Upper lobe of right lung (tissue), 1 donor: ENCODE measurements at regions not wholly inside any gene's neighbourhood (a gene's known extent, or its start where the extent isn't known, plus 50 kb on each side); places are given as distances from the start of the nearest gene placed in this dataset.

Source experiments
- ATAC-seq: fragments of 200-7000 bp; cut with Tn5 transposase; one replicate; pipeline ENCODE4 v1.9.1; 2020; ENCODE audit warnings: mild to moderate bottlenecking, moderate library complexity
- DNase-seq: peaks from one replicate; pipeline ENCODE4 v3.0.0-alpha.2; 2020
- H3K27ac ChIP-seq: fragments of 200-600 bp; one replicate; pipeline ENCODE4 v1.8.0; 2022
- H3K27me3 ChIP-seq: fragments of 200-600 bp; one replicate; pipeline ENCODE4 v1.8.0; 2022; ENCODE audit warnings: mild to moderate bottlenecking
- H3K36me3 ChIP-seq: fragments of 200-600 bp; one replicate; pipeline ENCODE4 v1.8.0; 2022
- H3K4me1 ChIP-seq: fragments of 200-600 bp; one replicate; pipeline ENCODE4 v1.8.0; 2022
- H3K4me3 ChIP-seq: fragments of 200-600 bp; one replicate; pipeline ENCODE4 v1.8.0; 2022; ENCODE audit warnings: mild to moderate bottlenecking
- H3K9me3 ChIP-seq: fragments of 200-600 bp; one replicate; pipeline ENCODE4 v1.8.0; 2022
- intact Hi-C: fragments of 100-400 bp; cut with DNase I; formaldehyde crosslinking; loops from one replicate; pipeline ENCODE4 v1.11.0; 2022
- TF ChIP-seq, protein P1 (sequence below): fragments of 200-600 bp; IDR thresholded peaks from one replicate; pipeline ENCODE4 v1.8.0; 2022; ENCODE audit warnings: antibody characterized with exemption
- donor health status: DM: no; HTN: yes; CAD: no; lungs with severe emphysema.

- H3K27ac ChIP-seq: no peak overlapping the region
- intact Hi-C loops: no loop called here
- no peaks in the 10 kb centered on the region for H3K36me3 ChIP-seq
- TF ChIP-seq, protein P1, sequence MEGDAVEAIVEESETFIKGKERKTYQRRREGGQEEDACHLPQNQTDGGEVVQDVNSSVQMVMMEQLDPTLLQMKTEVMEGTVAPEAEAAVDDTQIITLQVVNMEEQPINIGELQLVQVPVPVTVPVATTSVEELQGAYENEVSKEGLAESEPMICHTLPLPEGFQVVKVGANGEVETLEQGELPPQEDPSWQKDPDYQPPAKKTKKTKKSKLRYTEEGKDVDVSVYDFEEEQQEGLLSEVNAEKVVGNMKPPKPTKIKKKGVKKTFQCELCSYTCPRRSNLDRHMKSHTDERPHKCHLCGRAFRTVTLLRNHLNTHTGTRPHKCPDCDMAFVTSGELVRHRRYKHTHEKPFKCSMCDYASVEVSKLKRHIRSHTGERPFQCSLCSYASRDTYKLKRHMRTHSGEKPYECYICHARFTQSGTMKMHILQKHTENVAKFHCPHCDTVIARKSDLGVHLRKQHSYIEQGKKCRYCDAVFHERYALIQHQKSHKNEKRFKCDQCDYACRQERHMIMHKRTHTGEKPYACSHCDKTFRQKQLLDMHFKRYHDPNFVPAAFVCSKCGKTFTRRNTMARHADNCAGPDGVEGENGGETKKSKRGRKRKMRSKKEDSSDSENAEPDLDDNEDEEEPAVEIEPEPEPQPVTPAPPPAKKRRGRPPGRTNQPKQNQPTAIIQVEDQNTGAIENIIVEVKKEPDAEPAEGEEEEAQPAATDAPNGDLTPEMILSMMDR: no peak
- no peak for DNase-seq
- H3K4me3 ChIP-seq: no peak overlapping the region
- no peak for ATAC-seq
- H3K27me3 ChIP-seq: no peaks in the 10 kb centered on the region
- H3K9me3 ChIP-seq: no peaks in the 10 kb centered on the region
- no peaks in the 10 kb centered on the region for H3K4me1 ChIP-seq
Measured at GRCh38 chr1:230591678-230592077, 50.6 kb upstream of the COG2 start.

DNA sequence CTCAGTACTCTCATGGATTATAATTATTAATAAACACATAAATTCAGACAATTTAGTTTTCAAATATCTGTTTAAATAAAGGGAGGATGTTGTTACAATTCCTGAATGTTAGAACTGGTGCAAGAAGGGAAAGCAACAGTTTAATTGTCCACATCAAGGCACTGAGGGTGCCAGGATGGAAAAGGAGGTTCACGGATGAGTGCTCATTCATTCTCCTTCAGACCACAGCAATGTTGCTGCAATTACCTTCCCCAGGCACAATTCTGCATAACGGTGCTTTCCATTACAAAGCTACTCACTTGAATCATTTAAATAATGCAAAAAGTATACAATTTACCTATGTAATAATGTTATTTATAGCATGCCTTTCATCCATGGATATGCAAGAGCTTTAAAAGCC is 52.3 kb upstream of the COG2 start:
- TF ChIP-seq, protein P1: no peak
- Histone ChIP-seq H3K4me3 (no peak overlapping the region), H3K9me3 (no peaks in the 10 kb centered on the region), H3K36me3 (no peaks in the 10 kb centered on the region), H3K27me3 (no peaks in the 10 kb centered on the region), H3K27ac (no peak overlapping the region), H3K4me1 (no peaks in the 10 kb centered on the region)
- ATAC-seq (no peak), DNase-seq (no peak)
- intact Hi-C loops: no loop called here

DNA sequence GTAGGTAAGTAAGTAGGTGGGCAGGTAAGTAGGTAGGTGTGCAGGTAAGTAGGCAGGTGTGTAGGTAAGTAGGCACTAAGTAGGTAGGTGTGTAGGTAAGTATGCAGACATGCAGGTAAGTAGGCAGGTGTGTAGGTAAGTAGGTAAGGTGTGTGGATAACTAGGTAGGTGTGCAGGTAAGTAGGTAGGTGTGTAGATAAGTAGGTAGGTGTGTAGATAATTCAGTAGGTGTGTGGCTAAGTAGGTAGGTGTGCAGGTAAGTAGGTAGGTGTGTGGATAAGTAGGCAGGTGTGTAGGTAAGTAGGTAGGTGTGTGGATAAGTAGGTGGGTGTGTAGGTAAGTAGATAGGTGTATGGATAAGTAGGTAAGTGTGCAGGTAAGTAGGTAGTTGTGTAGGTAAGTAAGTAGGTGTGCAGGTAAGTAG is 53.9 kb upstream of the COG2 start:
- TF ChIP-seq, protein P1: no peak
- ATAC-seq (no peak), DNase-seq (no peak)
- intact Hi-C loops: no loop called here
- Histone ChIP-seq H3K36me3 (no peaks in the 10 kb centered on the region), H3K4me1 (no peaks in the 10 kb centered on the region), H3K4me3 (no peak overlapping the region), H3K9me3 (no peaks in the 10 kb centered on the region), H3K27ac (no peak overlapping the region), H3K27me3 (no peaks in the 10 kb centered on the region)

DNA sequence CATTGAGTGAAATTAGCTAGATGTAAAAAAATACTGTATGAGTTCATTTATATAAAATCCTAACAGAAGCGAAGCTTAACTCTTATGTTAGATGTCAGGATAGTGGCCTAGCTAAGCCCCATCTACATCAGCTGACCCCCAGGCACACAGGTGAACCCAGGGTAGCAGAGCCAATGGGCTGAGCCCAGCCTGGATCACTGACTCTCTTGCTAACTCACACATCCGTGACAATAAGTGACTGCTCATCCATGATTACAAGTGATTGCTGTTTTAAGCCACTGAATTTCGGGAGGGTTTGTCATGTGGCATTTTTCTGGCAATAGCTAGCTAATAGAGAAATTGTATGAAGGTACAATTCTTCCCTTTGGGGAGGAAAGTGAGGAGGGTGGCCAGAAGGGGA is 55.2 kb upstream of the COG2 start:
- H3K9me3 ChIP-seq: no peaks in the 10 kb centered on the region
- TF ChIP-seq, protein P1: no peak
- H3K27ac ChIP-seq: no peak overlapping the region
- no peaks in the 10 kb centered on the region for H3K36me3 ChIP-seq
- ATAC-seq: no peak
- DNase-seq: no peak
- intact Hi-C loops: no loop called here
- H3K4me1 ChIP-seq: no peaks in the 10 kb centered on the region
- no peak overlapping the region for H3K4me3 ChIP-seq
- no peaks in the 10 kb centered on the region for H3K27me3 ChIP-seq

GRCh38 chr1:230584660-230585059 is 57.6 kb upstream of the COG2 start:
- ATAC-seq (no peak), DNase-seq (no peak)
- Histone ChIP-seq H3K9me3 (no peaks in the 10 kb centered on the region), H3K4me3 (no peak overlapping the region), H3K27ac (no peak overlapping the region), H3K36me3 (no peaks in the 10 kb centered on the region), H3K4me1 (no peaks in the 10 kb centered on the region), H3K27me3 (no peaks in the 10 kb centered on the region)
- TF ChIP-seq, protein P1: no peak
- intact Hi-C loops: no loop called here

DNA sequence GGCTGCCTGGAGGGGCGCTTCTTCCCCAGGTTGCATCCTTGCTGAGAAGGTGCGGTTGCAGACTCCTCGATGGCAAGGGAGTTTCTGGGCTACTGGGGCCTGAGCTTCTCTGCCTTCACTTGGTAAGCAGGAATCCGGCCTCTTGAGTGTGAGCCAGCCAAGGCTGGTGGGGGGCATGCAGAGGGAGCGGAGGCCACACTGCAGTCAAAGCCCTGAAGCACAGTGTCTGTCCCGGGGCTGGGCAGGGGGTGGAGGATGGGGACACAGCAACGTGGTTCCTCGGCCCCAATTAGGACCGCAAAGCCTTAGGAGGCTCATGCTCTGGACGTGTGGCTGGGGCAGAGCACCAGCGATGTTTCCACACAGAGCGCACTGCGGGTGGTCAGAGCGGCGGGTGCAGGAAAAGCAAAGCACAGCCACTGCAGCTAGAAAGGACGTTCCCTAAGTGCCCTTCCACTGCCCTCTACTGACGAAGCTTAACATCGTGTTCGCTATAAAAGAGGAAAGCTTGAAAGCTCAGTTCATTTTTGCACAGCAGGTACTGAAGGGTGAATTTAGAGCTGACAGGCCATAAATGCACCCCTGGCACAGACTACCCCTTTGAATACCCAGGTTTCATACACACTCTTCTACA is 60.7 kb upstream of the COG2 start:
- Histone ChIP-seq H3K36me3 (no peaks in the 10 kb centered on the region), H3K4me3 (no peak overlapping the region), H3K27ac (no peak overlapping the region), H3K4me1 (no peaks in the 10 kb centered on the region), H3K27me3 (no peaks in the 10 kb centered on the region), H3K9me3 (no peaks in the 10 kb centered on the region)
- intact Hi-C loops: no loop called here
- TF ChIP-seq, protein P1: no peak
- no peak for DNase-seq
- no peak for ATAC-seq
